OCI-LY3 (cell line): ENCODE measurements at regions not wholly inside any gene's neighbourhood (a gene's known extent, or its start where the extent isn't known, plus 50 kb on each side); places are given as distances from the start of the nearest gene placed in this dataset.

Experiments
- EZH2phosphoT487 ChIP-seq: fragments of 200-600 bp; shearing (Covaris generic); IDR thresholded peaks from 2 replicates; pipeline ENCODE4 v1.6.1; 2018; ENCODE audit warnings: antibody characterized with exemption, mixed run types, low read depth
- TF ChIP-seq, protein P1 (sequence below): fragments of 200-600, 300-600 bp; sonication (generic); IDR thresholded peaks from 2 replicates; pipeline ENCODE4 v1.5.1; 2014; ENCODE audit warnings: antibody characterized with exemption, low read length, low read depth

DNA sequence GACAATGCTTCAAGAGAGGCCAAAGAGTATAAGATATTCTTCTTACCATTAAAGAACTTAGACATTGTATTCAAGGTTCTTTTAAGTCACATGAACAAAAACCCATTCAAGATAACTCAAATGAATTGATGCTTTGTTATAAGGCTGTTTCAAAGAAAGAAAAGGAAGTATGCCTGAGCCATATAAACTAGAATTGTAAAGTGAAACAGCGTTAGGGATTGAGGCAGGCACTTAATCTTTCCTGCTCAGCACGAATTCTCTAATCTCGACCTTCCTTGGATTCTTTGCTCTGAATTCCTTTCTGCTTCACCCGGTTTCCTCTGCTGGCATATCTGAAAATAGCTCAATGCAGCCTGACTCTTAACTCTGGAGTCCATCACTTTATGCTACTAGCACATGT, 595.4 kb downstream of the DIAPH3 start:
- TF ChIP-seq, protein P1, sequence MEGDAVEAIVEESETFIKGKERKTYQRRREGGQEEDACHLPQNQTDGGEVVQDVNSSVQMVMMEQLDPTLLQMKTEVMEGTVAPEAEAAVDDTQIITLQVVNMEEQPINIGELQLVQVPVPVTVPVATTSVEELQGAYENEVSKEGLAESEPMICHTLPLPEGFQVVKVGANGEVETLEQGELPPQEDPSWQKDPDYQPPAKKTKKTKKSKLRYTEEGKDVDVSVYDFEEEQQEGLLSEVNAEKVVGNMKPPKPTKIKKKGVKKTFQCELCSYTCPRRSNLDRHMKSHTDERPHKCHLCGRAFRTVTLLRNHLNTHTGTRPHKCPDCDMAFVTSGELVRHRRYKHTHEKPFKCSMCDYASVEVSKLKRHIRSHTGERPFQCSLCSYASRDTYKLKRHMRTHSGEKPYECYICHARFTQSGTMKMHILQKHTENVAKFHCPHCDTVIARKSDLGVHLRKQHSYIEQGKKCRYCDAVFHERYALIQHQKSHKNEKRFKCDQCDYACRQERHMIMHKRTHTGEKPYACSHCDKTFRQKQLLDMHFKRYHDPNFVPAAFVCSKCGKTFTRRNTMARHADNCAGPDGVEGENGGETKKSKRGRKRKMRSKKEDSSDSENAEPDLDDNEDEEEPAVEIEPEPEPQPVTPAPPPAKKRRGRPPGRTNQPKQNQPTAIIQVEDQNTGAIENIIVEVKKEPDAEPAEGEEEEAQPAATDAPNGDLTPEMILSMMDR = no peak
- TF ChIP-seq EZH2phosphoT487 = no peak
